ENCODE measurements at regions not wholly inside any gene's neighbourhood (a gene's known extent, or its start where the extent isn't known, plus 50 kb on each side); places are given as distances from the start of the nearest gene placed in this dataset.

GRCh38 chr2:39849982-39850526 is 71.0 kb upstream of the THUMPD2 start:
- DNase-seq: no peak
- TF ChIP-seq CTCF (IDR thresholded peaks at IDR 0.05): no peak
- no peak overlapping the region for H3K4me3 ChIP-seq
- intact Hi-C loops (cut with DNase I): no loop called here
- no peaks in the 10 kb centered on the region for H3K9me3 ChIP-seq
- H3K27me3 ChIP-seq: no peaks in the 10 kb centered on the region
- ATAC-seq: no peak
- H3K4me1 ChIP-seq: peaks cover 0 to 5% of the 10 kb centered on the region in 2 donors
- H3K27ac ChIP-seq: no peak overlapping the region
- H3K36me3 ChIP-seq: no peaks in the 10 kb centered on the region

- DNase-seq: no peak
Observed at GRCh38 chr2:39849064-39849463, 70.0 kb upstream of the THUMPD2 start.

GRCh38 chr2:39845460-39846146 is 66.5 kb upstream of the THUMPD2 start:
- intact Hi-C loops (cut with DNase I): no loop called here
- Histone ChIP-seq H3K4me1 (no peaks in the 10 kb centered on the region), H3K4me3 (no peak overlapping the region), H3K27ac (no peak overlapping the region), H3K27me3 (no peaks in the 10 kb centered on the region), H3K36me3 (no peaks in the 10 kb centered on the region), H3K9me3 (no peaks in the 10 kb centered on the region)
- ATAC-seq (peak; percentile 50), DNase-seq (no peak)
- no peak for TF ChIP-seq CTCF (IDR thresholded peaks at IDR 0.05)

More at GRCh38 chr2:39849064-39849463, 70.0 kb upstream of the THUMPD2 start:
- Histone ChIP-seq H3K27me3 (no peaks in the 10 kb centered on the region), H3K4me3 (no peak overlapping the region), H3K27ac (no peak overlapping the region), H3K4me1 (peaks cover 0 to 5% of the 10 kb centered on the region in 2 donors), H3K36me3 (no peaks in the 10 kb centered on the region), H3K9me3 (no peaks in the 10 kb centered on the region)
- no peak for TF ChIP-seq CTCF (IDR thresholded peaks at IDR 0.05)
- intact Hi-C loops (cut with DNase I): no loop called here
- ATAC-seq: no peak

- H3K27me3 ChIP-seq: no peaks in the 10 kb centered on the region
- no peak overlapping the region for H3K4me3 ChIP-seq
- no peak for ATAC-seq
- intact Hi-C loops (cut with DNase I): no loop called here
- no peak for TF ChIP-seq CTCF (IDR thresholded peaks at IDR 0.05)
- no peak overlapping the region for H3K27ac ChIP-seq
- DNase-seq: peak in 1 of 4 donors; percentile 54
- H3K9me3 ChIP-seq: peaks cover 0 to 12% of the 10 kb centered on the region in 2 donors
- H3K36me3 ChIP-seq: no peaks in the 10 kb centered on the region
- H3K4me1 ChIP-seq: no peaks in the 10 kb centered on the region
Observed at GRCh38 chr2:39839261-39839848, 60.3 kb upstream of the THUMPD2 start.

GRCh38 chr2:39838589-39838988 is 59.5 kb upstream of the THUMPD2 start:
- intact Hi-C loops (cut with DNase I): no loop called here
- no peak for TF ChIP-seq CTCF (IDR thresholded peaks at IDR 0.05)
- DNase-seq (peak in 1 of 4 donors; percentile 55), ATAC-seq (no peak)
- Histone ChIP-seq H3K27ac (no peak overlapping the region), H3K36me3 (no peaks in the 10 kb centered on the region), H3K9me3 (peaks cover 0 to 12% of the 10 kb centered on the region in 2 donors), H3K4me3 (no peak overlapping the region), H3K4me1 (no peaks in the 10 kb centered on the region), H3K27me3 (no peaks in the 10 kb centered on the region)
